ENCODE measurements at regions not wholly inside any gene's neighbourhood (a gene's known extent, or its start where the extent isn't known, plus 50 kb on each side); places are given as distances from the start of the nearest gene placed in this dataset.

DNA sequence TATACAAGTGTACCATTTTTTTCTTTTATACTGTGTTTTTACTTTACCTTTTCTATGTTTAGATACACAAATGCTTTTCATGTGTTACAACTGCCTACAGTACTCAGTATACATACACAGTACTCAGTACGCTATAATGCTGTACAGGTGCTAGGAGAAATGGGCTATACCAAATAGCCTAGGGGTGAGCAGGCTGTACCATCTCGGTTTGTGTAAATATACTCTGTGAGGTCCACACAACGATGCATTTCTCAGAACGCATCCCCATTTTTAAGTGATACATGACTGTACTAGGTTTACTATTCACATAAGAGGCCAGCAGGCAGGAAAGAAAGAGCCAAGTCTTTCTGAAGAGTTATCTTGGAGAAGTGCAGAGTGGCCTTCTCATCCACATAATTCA, 426.4 kb upstream of the MTPN start:
- TF ChIP-seq POLR2A (IDR thresholded peaks at IDR 0.05; ENCODE audit: low read length) (no peak), CHD2 (IDR thresholded peaks at IDR 0.05; ENCODE audit: low read length, partially characterized antibody) (no peak), SMC3 (IDR thresholded peaks at IDR 0.05) (no peak), GATA3 (IDR thresholded peaks at IDR 0.05; ENCODE audit: borderline replicate concordance) (no peak), RAD21 (conservative IDR thresholded peaks at IDR 0.05 in 1 of 2, IDR thresholded peaks at IDR 0.05 in 1 of 2) (no peak), FOXS1 (CRISPR knock-in tag; IDR thresholded peaks at IDR 0.05) (no peak)
- TF ChIP-seq, protein P1, sequence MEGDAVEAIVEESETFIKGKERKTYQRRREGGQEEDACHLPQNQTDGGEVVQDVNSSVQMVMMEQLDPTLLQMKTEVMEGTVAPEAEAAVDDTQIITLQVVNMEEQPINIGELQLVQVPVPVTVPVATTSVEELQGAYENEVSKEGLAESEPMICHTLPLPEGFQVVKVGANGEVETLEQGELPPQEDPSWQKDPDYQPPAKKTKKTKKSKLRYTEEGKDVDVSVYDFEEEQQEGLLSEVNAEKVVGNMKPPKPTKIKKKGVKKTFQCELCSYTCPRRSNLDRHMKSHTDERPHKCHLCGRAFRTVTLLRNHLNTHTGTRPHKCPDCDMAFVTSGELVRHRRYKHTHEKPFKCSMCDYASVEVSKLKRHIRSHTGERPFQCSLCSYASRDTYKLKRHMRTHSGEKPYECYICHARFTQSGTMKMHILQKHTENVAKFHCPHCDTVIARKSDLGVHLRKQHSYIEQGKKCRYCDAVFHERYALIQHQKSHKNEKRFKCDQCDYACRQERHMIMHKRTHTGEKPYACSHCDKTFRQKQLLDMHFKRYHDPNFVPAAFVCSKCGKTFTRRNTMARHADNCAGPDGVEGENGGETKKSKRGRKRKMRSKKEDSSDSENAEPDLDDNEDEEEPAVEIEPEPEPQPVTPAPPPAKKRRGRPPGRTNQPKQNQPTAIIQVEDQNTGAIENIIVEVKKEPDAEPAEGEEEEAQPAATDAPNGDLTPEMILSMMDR (IDR thresholded peaks at IDR 0.05), result no peak
- TF ChIP-seq, protein P2, sequence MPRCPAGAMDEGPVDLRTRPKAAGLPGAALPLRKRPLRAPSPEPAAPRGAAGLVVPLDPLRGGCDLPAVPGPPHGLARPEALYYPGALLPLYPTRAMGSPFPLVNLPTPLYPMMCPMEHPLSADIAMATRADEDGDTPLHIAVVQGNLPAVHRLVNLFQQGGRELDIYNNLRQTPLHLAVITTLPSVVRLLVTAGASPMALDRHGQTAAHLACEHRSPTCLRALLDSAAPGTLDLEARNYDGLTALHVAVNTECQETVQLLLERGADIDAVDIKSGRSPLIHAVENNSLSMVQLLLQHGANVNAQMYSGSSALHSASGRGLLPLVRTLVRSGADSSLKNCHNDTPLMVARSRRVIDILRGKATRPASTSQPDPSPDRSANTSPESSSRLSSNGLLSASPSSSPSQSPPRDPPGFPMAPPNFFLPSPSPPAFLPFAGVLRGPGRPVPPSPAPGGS (IDR thresholded peaks at IDR 0.05), result no peak
- TF ChIP-seq, protein P3, sequence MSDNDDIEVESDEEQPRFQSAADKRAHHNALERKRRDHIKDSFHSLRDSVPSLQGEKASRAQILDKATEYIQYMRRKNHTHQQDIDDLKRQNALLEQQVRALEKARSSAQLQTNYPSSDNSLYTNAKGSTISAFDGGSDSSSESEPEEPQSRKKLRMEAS (IDR thresholded peaks at IDR 0.05), result no peak
